Neuron (in vitro differentiated cells): ENCODE measurements at regions not wholly inside any gene's neighbourhood (a gene's known extent, or its start where the extent isn't known, plus 50 kb on each side); places are given as distances from the start of the nearest gene placed in this dataset.

Source experiments
- H2AFZ ChIP-seq: one replicate; pipeline ENCODE4 v1.6.1; 2013; ENCODE audit warnings: low read depth, mild to moderate bottlenecking, inconsistent platforms, low read length, moderate library complexity
- H3K27me3 ChIP-seq: one replicate; pipeline ENCODE4 v1.6.1; 2013; ENCODE audit warnings: low read length; ENCODE audit not compliant: insufficient read depth
- H3K36me3 ChIP-seq: one replicate; pipeline ENCODE4 v1.6.1; 2013; ENCODE audit warnings: low read length; ENCODE audit not compliant: insufficient read depth
- H3K4me1 ChIP-seq: one replicate; pipeline ENCODE4 v1.6.1; 2013; ENCODE audit warnings: low read length; ENCODE audit not compliant: insufficient read depth
- H3K4me3 ChIP-seq: 2 replicates; pipeline ENCODE4 v1.5.1; 2013; ENCODE audit warnings: mild to moderate bottlenecking, low read length, moderate library complexity
- H3K9me3 ChIP-seq: one replicate; pipeline ENCODE4 v1.6.1; 2013; ENCODE audit warnings: low read length

DNA sequence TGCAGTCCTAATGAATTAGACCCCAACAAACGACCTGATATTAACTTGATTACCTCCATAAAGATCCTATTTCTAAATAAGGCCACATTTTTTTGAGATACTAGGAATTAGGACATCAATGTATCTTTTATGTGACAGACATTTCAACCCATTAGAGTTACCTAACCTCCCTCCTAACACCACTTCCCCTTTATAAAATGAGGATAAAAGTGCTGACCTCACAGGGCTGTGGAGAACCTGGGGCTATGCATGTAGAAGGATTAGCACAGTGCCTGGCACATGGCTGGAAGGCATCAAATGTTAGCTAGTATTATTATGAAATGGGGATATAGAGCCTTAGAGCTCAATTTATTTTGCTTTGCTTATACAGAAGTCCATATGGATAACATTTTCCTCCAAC lies 53.5 kb upstream of the LRRN1 start:
- Histone ChIP-seq H3K36me3 (no peaks in the 10 kb centered on the region), H2AFZ (no peak overlapping the region)

GRCh38 chr3:3744826-3745225 lies 54.4 kb upstream of the LRRN1 start:
- Histone ChIP-seq H3K9me3 (no peaks in the 10 kb centered on the region), H3K36me3 (no peaks in the 10 kb centered on the region), H3K4me3 (no peak overlapping the region), H3K4me1 (peaks cover 13% of the 10 kb centered on the region), H3K27me3 (peaks cover 2% of the 10 kb centered on the region), H2AFZ (no peak overlapping the region)

More for the DNA sequence above, 53.5 kb upstream of the LRRN1 start:
- no peak overlapping the region for H3K4me3 ChIP-seq
- peaks cover 3% of the 10 kb centered on the region for H3K27me3 ChIP-seq
- peaks cover 6% of the 10 kb centered on the region for H3K4me1 ChIP-seq
- no peaks in the 10 kb centered on the region for H3K9me3 ChIP-seq

- H3K4me1 ChIP-seq, result peaks cover 24% of the 10 kb centered on the region
- H2AFZ ChIP-seq, result no peak overlapping the region
- no peaks in the 10 kb centered on the region for H3K36me3 ChIP-seq
- H3K9me3 ChIP-seq, result no peaks in the 10 kb centered on the region
- H3K4me3 ChIP-seq, result no peak overlapping the region
- peaks cover under 1% of the 10 kb centered on the region for H3K27me3 ChIP-seq
These were observed 55.5 kb upstream of the LRRN1 start for GRCh38 chr3:3743754-3744153.

GRCh38 chr3:3740061-3740460 lies 59.2 kb upstream of the LRRN1 start:
- Histone ChIP-seq H3K9me3 (no peaks in the 10 kb centered on the region), H3K27me3 (peaks cover 2% of the 10 kb centered on the region), H2AFZ (no peak overlapping the region), H3K4me3 (no peak overlapping the region), H3K4me1 (peaks cover 26% of the 10 kb centered on the region), H3K36me3 (no peaks in the 10 kb centered on the region)

DNA sequence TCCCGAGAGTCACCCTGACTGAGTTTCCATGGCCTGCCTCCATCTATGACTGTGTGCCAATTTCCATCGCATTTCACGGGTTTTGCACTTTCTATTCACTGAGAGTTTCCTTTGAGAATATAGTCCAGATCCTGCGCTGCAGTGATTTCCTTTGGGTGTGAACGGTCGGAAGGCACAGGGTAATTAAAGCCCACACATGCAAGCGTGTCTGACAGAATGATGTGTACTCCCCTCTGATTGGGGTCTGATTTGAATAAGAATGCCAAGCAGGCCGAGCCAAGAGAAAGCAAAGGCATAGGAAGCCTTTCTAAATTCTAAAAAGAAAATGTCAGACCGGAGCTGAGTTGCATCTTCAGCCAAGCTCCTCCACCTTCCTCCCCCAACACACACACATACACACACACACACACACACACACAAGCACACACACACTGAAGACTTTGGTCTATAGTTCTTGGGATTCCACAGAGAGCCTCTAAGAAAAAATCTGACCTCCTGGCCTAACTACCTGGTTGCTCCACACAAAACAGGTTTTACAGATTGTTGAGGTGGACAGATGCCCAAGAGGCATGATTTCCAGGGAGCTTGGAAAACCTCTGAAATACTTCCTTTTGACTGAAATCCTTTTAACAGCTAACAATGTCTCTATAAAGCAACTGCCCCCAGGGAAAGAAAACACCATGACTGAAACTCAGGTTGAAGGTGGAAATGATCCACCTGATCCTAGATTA lies 59.7 kb upstream of the LRRN1 start:
- Histone ChIP-seq H3K4me3 (no peak overlapping the region), H3K4me1 (peaks cover 26% of the 10 kb centered on the region), H3K27me3 (peaks cover 2% of the 10 kb centered on the region), H3K36me3 (no peaks in the 10 kb centered on the region), H2AFZ (no peak overlapping the region), H3K9me3 (no peaks in the 10 kb centered on the region)

DNA sequence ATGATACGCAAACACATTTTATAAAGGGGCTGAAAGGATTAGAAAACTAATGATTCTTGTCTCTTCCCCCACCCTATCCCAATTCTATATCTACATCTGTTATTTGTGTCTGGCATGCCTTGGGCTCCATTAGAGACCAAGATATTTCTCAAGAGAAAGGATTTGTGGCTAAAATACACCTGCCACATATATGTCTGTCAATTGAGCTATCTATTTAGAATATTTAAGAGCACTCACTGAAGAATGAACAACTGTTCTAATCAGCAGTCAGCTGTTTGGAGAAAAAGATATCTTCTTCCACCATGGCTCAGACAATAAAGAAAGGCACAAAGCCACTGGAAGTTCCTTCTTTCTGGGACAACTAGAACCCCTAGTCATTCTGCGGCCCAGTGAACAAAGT lies 61.7 kb upstream of the LRRN1 start:
- H2AFZ ChIP-seq, result no peak overlapping the region
- H3K9me3 ChIP-seq, result no peaks in the 10 kb centered on the region
- H3K4me1 ChIP-seq, result peaks cover 20% of the 10 kb centered on the region
- no peaks in the 10 kb centered on the region for H3K36me3 ChIP-seq
- peaks cover 2% of the 10 kb centered on the region for H3K27me3 ChIP-seq
- no peak overlapping the region for H3K4me3 ChIP-seq

DNA sequence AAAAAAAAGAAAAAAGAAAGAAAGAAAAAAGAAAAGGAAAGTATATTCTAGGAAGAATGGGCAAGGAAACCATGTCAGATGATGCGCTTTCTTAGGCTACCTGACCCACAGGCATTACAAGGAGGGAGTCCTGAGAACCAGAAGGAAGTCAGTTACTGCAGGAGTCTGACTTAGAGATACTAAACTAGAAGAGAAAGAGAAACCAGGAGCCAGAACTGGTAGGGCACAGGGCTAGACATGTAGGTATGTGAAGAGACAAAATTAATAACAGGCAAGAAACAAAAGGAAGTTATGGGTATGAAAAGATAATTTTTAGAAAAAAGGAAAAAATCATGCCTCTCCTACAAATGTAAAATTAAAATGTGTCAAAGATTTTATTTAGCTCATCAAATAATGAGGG lies 63.3 kb upstream of the LRRN1 start:
- H2AFZ ChIP-seq, result no peak overlapping the region
- H3K4me1 ChIP-seq, result peaks cover 20% of the 10 kb centered on the region
- H3K4me3 ChIP-seq, result no peak overlapping the region

DNA sequence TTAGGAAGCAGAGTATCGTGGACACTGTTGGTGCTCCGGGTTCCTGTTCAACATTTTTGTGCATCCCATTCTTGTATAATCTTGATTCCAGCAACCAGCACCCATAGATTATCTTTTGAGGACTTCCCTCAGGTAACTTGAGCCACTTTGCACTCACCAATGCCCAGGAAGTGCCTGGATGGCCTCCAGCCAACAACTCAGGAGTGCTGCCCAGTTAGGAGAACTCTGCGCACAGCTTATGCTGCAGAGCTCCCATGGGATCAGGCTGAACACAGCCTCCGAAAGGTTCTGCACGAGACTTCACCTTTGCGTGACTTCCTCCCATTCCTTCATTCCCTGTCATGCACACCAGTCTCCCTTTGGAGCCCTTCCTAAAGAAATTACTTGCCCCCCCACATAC lies 64.3 kb upstream of the LRRN1 start:
- H3K4me3 ChIP-seq, result no peak overlapping the region
- H3K4me1 ChIP-seq, result peaks cover 13% of the 10 kb centered on the region
- H3K9me3 ChIP-seq, result no peaks in the 10 kb centered on the region
- peaks cover 4% of the 10 kb centered on the region for H3K27me3 ChIP-seq
- H2AFZ ChIP-seq, result no peak overlapping the region
- H3K36me3 ChIP-seq, result no peaks in the 10 kb centered on the region

More for the DNA sequence above, 63.3 kb upstream of the LRRN1 start:
- Histone ChIP-seq H3K36me3 (no peaks in the 10 kb centered on the region), H3K9me3 (no peaks in the 10 kb centered on the region), H3K27me3 (peaks cover 4% of the 10 kb centered on the region)

GRCh38 chr3:3729261-3729660 lies 70.0 kb upstream of the LRRN1 start:
- Histone ChIP-seq H3K4me3 (no peak overlapping the region), H3K4me1 (peaks cover 7% of the 10 kb centered on the region), H3K36me3 (no peaks in the 10 kb centered on the region), H2AFZ (no peak overlapping the region), H3K27me3 (peaks cover 2% of the 10 kb centered on the region), H3K9me3 (no peaks in the 10 kb centered on the region)

DNA sequence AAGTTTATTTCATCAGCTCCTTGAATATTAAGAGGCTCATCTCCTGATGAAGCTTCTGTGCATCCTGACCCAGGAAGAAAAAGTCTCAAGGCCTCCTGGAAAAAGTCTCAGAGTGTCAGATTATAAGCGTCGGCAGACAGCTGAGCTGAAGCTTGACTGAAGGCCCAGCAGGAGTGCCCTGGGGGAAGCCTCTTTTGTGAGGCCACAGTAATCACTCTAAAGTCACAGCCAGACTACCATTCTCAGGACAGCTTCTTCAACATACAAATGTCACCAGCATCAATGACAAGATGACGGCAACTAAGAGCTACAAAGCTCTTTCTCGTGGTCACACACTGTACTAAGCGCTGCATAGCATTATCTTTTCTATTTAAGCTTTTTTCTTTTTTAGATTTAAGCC lies 72.7 kb upstream of the LRRN1 start:
- H3K27me3 ChIP-seq, result no peaks in the 10 kb centered on the region
- H3K4me3 ChIP-seq, result no peak overlapping the region
- H3K36me3 ChIP-seq, result no peaks in the 10 kb centered on the region
- H3K9me3 ChIP-seq, result no peaks in the 10 kb centered on the region
- H2AFZ ChIP-seq, result no peak overlapping the region
- H3K4me1 ChIP-seq, result peaks cover 7% of the 10 kb centered on the region

GRCh38 chr3:3714572-3714971 lies 84.7 kb upstream of the LRRN1 start:
- H3K9me3 ChIP-seq, result no peaks in the 10 kb centered on the region
- H3K27me3 ChIP-seq, result no peaks in the 10 kb centered on the region
- H3K4me3 ChIP-seq, result no peak overlapping the region
- no peak overlapping the region for H2AFZ ChIP-seq
- no peaks in the 10 kb centered on the region for H3K36me3 ChIP-seq
- peaks cover 3% of the 10 kb centered on the region for H3K4me1 ChIP-seq

GRCh38 chr3:3712971-3713370 lies 86.3 kb upstream of the LRRN1 start:
- H2AFZ ChIP-seq, result no peak overlapping the region

GRCh38 chr3:3708769-3709115 lies 90.5 kb upstream of the LRRN1 start:
- no peaks in the 10 kb centered on the region for H3K9me3 ChIP-seq
- no peaks in the 10 kb centered on the region for H3K27me3 ChIP-seq
- no peaks in the 10 kb centered on the region for H3K36me3 ChIP-seq
- peaks cover 9% of the 10 kb centered on the region for H3K4me1 ChIP-seq
- no peak overlapping the region for H2AFZ ChIP-seq
- no peak overlapping the region for H3K4me3 ChIP-seq

More at GRCh38 chr3:3712971-3713370, 86.3 kb upstream of the LRRN1 start:
- H3K9me3 ChIP-seq, result no peaks in the 10 kb centered on the region
- no peaks in the 10 kb centered on the region for H3K36me3 ChIP-seq
- H3K4me3 ChIP-seq, result no peak overlapping the region
- H3K27me3 ChIP-seq, result no peaks in the 10 kb centered on the region
- H3K4me1 ChIP-seq, result peaks cover 3% of the 10 kb centered on the region
